Effector memory CD8-positive, alpha-beta T cell (primary cell): ENCODE measurements at regions not wholly inside any gene's neighbourhood (a gene's known extent, or its start where the extent isn't known, plus 50 kb on each side); places are given as distances from the start of the nearest gene placed in this dataset.

Experiments
- ATAC-seq: fragments of 150-1000 bp; cut with Tn5 transposase; replicated peaks from 2 replicates; pipeline ENCODE4 v1.10.0; 2021; ENCODE audit warnings: mild to moderate bottlenecking, moderate library complexity
- DNase-seq, 3 experiments: peaks; one replicate each; pipeline ENCODE4 v3.0.0; 2021
- H3K27ac Mint-ChIP-seq, 2 donors: one replicate each; pipeline ENCODE4 v1.8.0; 2022; ENCODE audit warnings: mild to moderate bottlenecking in 2 of 2, mixed read lengths in 2 of 2, moderate library complexity in 2 of 2
- H3K27me3 Mint-ChIP-seq, 2 donors: one replicate each; pipeline ENCODE4 v1.8.0; 2022; ENCODE audit warnings: mixed read lengths in 2 of 2
- H3K36me3 Mint-ChIP-seq: one replicate; pipeline ENCODE4 v1.8.0; 2022; ENCODE audit warnings: mild to moderate bottlenecking, moderate library complexity, mixed read lengths; ENCODE audit not compliant: insufficient read depth
- H3K4me1 Mint-ChIP-seq, 2 donors: one replicate each; pipeline ENCODE4 v1.8.0; 2022; ENCODE audit warnings: low read depth in 2 of 2, mixed read lengths in 2 of 2
- H3K4me3 Mint-ChIP-seq, 2 donors: one replicate each; pipeline ENCODE4 v1.8.0; 2022; ENCODE audit warnings: mild to moderate bottlenecking in 2 of 2, mixed read lengths in 2 of 2, moderate library complexity in 2 of 2
- H3K9me3 Mint-ChIP-seq, 2 donors: one replicate each; pipeline ENCODE4 v1.8.0; 2022; ENCODE audit warnings: mixed read lengths in 2 of 2

DNA sequence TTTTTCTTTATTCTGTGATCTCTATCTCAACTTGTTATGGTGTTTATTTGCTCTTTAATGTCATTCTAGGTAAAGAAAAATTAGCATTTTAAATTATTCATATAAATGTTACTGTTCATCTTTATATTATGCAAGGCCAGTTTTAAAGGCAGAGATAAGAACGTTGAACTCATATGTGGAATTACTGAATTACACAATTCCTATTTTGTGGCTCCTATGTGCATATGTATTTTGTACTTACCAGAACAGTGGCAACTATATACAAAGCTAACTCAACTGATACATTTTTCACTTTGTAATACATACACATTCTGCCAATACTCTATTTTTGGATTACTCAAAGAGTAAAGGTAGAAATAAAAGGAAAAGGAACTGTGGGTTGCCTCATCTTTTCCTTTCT, 533.2 kb upstream of the NR3C2 start:
- Mint-ChIP-seq H3K27me3 (no peaks in the 10 kb centered on the region), H3K27ac (no peak overlapping the region), H3K4me3 (no peak overlapping the region), H3K4me1 (no peaks in the 10 kb centered on the region), H3K9me3 (peaks cover 9 to 12% of the 10 kb centered on the region in 2 donors), H3K36me3 (no peaks in the 10 kb centered on the region)
- DNase-seq (no peak), ATAC-seq (no peak)

DNA sequence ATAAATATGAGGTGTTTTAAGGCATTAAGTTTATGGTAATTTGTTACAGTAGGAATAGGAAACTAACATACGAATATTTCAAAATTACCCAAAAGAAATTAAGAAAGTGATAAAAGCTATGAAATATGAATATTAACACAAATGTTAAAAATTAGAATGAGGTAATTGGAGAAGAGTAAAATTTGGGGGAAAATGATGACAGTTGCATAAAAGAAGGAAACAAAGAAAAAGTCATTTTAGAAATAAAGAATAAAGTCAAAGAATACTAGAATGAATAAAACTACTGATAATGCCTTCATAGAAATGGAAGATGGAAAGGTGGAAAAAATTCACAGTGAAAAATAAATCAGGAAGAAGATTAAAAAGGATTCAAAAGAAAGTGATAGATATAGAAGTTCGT, 522.9 kb upstream of the NR3C2 start:
- H3K36me3 Mint-ChIP-seq, result no peaks in the 10 kb centered on the region
- H3K4me1 Mint-ChIP-seq, result no peaks in the 10 kb centered on the region
- H3K4me3 Mint-ChIP-seq, result no peak overlapping the region
- DNase-seq, result no peak
- no peak for ATAC-seq
- H3K27me3 Mint-ChIP-seq, result peaks cover 0 to 7% of the 10 kb centered on the region in 2 donors
- no peak overlapping the region for H3K27ac Mint-ChIP-seq
- H3K9me3 Mint-ChIP-seq, result peaks cover 0 to 3% of the 10 kb centered on the region in 2 donors

DNA sequence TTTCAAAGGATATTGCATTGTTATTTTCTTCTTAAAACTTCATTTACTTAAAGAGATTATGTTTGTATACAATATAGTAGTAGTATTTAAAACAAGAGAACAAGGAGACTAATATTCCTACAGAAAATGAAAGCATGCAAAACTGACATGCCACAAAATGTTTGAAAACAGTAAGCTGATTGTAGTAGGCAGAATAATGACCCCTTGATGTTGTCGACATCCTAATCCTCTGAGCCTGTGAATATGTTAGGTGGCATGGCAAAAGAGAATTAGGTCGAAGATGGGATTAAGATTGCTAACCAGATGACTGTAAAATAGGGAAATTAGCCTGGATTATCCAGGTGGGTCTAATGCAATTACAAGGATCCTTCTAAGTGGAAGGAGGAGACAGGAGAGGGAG, 522.2 kb upstream of the NR3C2 start:
- Mint-ChIP-seq H3K27ac (no peak overlapping the region), H3K27me3 (peaks cover 0 to 7% of the 10 kb centered on the region in 2 donors), H3K9me3 (peaks cover 0 to 3% of the 10 kb centered on the region in 2 donors), H3K4me1 (no peaks in the 10 kb centered on the region), H3K36me3 (no peaks in the 10 kb centered on the region), H3K4me3 (no peak overlapping the region)
- ATAC-seq (no peak), DNase-seq (no peak)

DNA sequence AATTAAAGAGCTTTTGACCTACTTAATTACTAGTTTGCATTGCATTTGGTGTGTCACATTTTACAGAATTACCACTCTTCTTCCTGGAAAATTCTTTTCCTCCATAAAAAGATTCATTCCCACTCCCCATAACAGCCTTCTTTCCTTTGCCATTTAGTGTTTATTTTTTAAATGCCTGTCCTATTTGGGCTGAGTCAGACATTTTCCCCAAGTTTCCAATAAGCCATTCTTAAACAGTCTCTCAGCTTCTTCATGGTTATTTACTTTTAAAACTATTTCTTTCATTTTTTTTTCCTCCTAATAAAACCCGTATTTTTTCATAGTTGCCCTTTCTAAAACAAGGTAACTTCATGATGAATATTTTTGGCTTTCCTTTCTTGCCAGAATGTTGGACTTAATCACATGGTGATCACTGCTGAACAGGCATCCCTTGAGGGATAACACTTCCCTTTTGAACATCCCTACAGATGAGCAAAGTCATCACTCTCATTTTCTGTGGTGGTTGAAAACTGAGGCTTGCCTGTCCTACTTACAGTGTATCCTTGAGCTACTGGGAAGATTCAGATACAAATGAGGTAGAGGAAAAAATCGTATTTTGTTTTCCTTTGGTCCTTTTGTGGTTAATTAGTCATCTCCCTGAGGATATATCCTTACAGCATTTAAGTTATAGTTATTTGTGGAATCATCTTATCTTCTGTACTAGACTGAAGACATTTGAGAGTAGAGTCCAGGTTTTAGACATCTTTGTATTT, 520.5 kb upstream of the NR3C2 start:
- peaks cover 0 to 3% of the 10 kb centered on the region in 2 donors for H3K9me3 Mint-ChIP-seq
- peaks cover 0 to 7% of the 10 kb centered on the region in 2 donors for H3K27me3 Mint-ChIP-seq
- ATAC-seq (no peak), DNase-seq (no peak)
- no peak overlapping the region for H3K4me3 Mint-ChIP-seq
- H3K27ac Mint-ChIP-seq, result no peak overlapping the region
- H3K4me1 Mint-ChIP-seq, result no peaks in the 10 kb centered on the region
- H3K36me3 Mint-ChIP-seq, result no peaks in the 10 kb centered on the region

DNA sequence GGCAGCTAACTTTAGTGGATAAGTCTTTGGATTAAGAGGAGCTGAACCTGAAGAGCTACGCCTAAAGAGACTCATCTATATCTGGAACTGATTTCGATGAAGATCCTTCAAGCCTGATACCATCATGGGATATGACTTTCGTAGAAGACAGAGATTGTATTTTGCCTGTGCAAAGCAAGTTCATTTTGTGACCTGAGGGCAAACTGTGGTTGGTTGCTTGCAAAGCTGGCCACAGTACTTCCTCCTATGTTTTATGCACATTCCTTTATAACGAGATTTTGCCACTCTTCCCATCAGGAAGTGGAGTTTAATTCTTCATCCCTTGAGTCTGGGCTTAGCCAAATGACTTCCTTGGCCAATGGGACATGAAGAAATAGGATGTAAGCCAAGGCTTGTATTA, 519.3 kb upstream of the NR3C2 start:
- Mint-ChIP-seq H3K36me3 (no peaks in the 10 kb centered on the region), H3K27me3 (peaks cover 0 to 7% of the 10 kb centered on the region in 2 donors), H3K27ac (no peak overlapping the region), H3K9me3 (peaks cover 0 to 3% of the 10 kb centered on the region in 2 donors), H3K4me1 (no peaks in the 10 kb centered on the region), H3K4me3 (no peak overlapping the region)
- no peak for ATAC-seq
- no peak for DNase-seq

DNA sequence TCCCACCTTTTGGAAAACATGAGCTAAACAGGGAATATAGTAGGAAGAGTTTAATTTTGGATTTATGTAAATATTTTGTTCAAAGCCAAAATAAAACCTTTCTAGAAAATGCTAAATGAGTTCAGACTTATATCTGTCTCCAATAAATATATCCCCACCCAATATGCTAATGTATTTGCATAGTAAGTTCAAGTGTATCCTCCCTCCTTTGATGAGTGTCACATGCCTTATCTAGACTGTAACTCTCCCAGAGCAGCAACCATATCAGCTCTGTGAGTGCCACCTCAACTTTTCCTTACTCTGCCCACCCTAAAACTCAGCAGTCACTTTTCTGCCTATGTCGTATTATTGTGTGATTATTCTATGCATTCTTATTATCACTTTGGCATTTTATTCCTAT, 516.1 kb upstream of the NR3C2 start:
- DNase-seq, result no peak
- no peaks in the 10 kb centered on the region for H3K9me3 Mint-ChIP-seq
- no peak overlapping the region for H3K4me3 Mint-ChIP-seq
- ATAC-seq, result no peak
- H3K4me1 Mint-ChIP-seq, result no peaks in the 10 kb centered on the region
- H3K27ac Mint-ChIP-seq, result no peak overlapping the region
- H3K36me3 Mint-ChIP-seq, result no peaks in the 10 kb centered on the region
- H3K27me3 Mint-ChIP-seq, result no peaks in the 10 kb centered on the region

DNA sequence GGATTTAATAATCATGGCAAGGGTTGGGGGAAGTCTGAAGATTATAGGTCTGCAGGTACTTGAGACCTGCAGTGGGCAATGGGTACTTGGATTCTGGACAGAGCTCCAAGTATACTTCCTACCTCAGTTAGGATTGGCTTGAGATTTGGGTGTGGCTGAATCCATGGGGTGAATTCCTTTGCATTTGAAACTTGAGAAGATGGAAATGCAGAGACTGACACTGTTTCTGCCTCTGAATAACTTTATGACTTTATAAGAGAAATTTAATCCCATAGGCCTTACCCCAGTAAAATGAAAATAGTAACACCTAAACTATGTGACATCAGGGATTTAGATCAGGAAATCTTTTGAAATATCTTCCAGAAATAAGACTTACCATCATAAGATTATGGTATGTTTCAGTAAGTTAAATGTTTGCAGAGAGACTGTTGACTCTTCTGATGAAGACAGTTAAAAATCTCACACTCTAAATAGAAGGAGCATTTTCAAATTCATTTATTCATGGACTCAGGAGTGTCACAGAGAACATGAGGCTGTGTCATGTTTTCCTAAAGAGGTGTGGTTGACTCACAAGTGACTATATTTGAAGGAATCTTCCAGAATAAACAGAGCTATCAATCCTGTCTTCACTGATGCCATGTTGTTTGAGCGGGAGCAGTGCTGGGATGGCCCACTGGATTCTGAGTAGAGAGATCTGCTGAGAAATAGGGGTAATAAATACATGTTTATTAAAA, 513.5 kb upstream of the NR3C2 start:
- DNase-seq (no peak), ATAC-seq (no peak)
- no peaks in the 10 kb centered on the region for H3K27me3 Mint-ChIP-seq
- H3K4me3 Mint-ChIP-seq, result no peak overlapping the region
- no peaks in the 10 kb centered on the region for H3K36me3 Mint-ChIP-seq
- no peaks in the 10 kb centered on the region for H3K4me1 Mint-ChIP-seq
- H3K9me3 Mint-ChIP-seq, result no peaks in the 10 kb centered on the region
- H3K27ac Mint-ChIP-seq, result no peak overlapping the region

DNA sequence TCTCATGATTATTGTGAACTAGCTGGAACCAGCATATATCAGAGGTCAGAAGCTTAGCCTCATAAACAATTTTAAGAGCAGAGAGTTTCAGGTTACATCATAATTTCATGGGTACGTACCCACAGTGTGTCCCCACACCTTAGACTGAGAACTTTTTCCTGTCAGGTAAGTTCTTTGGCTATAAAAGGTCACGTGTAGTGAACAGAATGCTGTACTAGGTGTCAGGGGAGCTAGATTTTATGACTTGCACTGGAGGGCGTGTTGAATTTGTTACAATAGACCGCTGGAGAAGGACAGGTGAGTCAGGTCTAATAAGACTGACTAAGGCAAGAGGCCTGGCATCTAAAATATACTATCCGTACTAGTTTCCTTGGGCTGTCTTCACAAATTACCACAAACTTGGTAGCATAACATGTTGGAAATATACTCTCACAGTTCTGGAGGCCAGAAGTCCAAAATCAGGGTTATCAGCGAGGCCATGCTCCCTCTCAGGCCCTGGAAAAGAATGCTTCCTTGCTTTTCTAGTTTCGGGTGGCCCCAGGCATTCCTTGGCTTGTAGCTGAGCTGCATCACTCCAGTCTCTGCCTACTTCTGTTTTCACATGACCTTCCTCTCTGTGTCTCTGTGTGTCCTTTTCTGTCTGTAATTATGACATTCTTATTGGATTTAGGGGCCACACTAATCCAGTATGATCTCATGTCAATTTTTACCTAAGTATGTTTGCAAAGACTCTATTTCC, 512.0 kb upstream of the NR3C2 start:
- Mint-ChIP-seq H3K9me3 (no peaks in the 10 kb centered on the region), H3K36me3 (no peaks in the 10 kb centered on the region), H3K27ac (no peak overlapping the region), H3K4me3 (no peak overlapping the region), H3K27me3 (no peaks in the 10 kb centered on the region), H3K4me1 (no peaks in the 10 kb centered on the region)
- no peak for ATAC-seq
- no peak for DNase-seq

DNA sequence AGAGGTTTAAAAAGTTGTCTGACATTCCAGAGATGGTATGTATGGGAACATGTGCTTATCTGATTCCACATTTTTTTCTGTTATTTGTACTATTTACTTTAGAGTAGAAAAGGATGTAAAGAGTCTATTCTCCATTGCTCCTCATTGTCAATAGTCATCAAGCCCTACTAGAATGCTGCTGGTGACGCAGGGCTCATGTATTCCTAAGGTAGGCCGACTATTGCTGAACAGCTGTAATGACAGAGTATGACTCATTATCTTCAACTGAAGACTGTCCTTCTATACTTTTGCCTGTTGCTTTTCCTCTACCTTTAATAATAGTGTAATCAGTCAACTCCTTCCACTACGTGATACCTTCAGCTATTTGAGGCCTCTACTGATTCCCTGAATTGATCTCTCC, 509.1 kb upstream of the NR3C2 start:
- Mint-ChIP-seq H3K9me3 (peaks cover 0 to 6% of the 10 kb centered on the region in 2 donors), H3K36me3 (no peaks in the 10 kb centered on the region), H3K27me3 (no peaks in the 10 kb centered on the region), H3K4me1 (no peaks in the 10 kb centered on the region), H3K4me3 (no peak overlapping the region), H3K27ac (no peak overlapping the region)
- DNase-seq (no peak), ATAC-seq (no peak)

DNA sequence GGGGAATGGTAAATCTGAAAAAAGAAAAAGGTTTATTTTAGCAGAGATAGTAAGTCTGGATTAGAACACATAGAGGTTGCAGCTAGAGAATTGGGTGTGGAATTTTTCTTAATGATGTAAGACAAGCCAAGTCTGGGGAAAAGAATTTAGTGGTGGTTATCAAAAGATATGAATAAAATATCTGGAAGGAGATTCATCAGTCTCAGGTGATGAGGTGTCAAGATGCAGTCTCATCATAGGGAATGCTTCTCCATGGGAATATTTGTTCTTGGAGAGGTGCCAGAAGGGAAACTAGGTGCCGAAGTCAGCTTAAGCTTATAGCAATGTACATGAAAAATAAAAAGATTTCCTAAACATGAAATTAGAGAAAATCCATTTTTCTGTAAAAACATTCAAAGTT, 504.1 kb upstream of the NR3C2 start:
- H3K9me3 Mint-ChIP-seq, result peaks cover 0 to 10% of the 10 kb centered on the region in 2 donors
- peaks cover 0 to 4% of the 10 kb centered on the region in 2 donors for H3K27me3 Mint-ChIP-seq
- H3K36me3 Mint-ChIP-seq, result no peaks in the 10 kb centered on the region
- ATAC-seq (no peak), DNase-seq (no peak)
- H3K4me1 Mint-ChIP-seq, result no peaks in the 10 kb centered on the region
- no peak overlapping the region for H3K4me3 Mint-ChIP-seq
- H3K27ac Mint-ChIP-seq, result no peak overlapping the region

DNA sequence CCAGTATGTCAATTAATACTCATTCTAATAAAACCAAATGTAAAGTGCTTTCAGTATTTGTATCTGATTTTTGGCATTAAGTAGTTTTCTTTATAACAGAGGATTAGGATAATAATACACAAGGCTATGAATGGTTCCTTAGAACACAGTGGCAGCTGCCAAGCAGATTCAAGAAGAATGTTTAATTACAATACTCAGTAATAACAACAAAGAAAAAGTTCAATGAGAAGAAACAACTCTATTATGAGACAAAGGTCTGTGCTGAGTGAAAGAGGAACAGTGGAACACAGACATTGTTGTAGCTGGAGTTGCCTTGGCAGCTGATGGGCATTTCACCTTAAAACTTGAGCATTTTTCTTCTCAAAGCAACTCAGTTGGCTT, 502.6 kb upstream of the NR3C2 start:
- H3K36me3 Mint-ChIP-seq, result no peaks in the 10 kb centered on the region
- no peak overlapping the region for H3K27ac Mint-ChIP-seq
- ATAC-seq, result no peak
- peaks cover 0 to 4% of the 10 kb centered on the region in 2 donors for H3K27me3 Mint-ChIP-seq
- peaks cover 0 to 10% of the 10 kb centered on the region in 2 donors for H3K9me3 Mint-ChIP-seq
- DNase-seq, result no peak
- no peaks in the 10 kb centered on the region for H3K4me1 Mint-ChIP-seq
- H3K4me3 Mint-ChIP-seq, result no peak overlapping the region

DNA sequence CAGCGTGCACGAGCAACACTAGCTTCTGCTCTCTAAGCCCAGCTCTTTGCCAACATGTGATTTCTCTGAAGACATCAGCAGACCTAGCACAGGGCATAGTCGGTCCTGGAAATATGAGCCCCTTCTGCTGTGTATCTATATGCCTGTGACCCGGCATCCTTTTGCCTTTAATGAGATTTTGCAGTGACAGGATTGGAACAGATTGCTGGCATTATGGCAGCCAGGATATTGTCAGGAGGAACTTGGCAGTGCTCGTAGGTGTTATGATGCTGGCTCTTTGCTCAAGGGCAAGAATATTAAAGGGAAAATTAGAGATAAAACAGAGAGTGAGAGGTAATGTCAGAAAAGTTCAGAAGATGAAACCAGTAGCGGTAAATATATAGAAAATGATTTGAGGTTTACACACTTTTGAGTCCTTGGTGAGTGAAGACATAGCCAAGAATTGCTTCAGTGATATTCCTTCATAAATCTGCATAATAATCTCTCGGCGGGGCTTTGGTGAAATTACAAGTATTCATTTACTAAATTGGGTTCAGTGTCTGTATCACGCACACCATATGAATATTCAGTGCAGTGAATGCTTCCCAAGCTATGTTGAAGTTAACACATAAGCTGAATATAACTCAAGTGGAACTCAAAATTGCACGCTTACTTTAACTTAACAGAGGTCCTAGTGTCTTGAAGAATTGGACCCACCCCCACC, 502.1 kb upstream of the NR3C2 start:
- Mint-ChIP-seq H3K36me3 (no peaks in the 10 kb centered on the region), H3K27me3 (peaks cover 0 to 4% of the 10 kb centered on the region in 2 donors), H3K27ac (no peak overlapping the region), H3K4me1 (no peaks in the 10 kb centered on the region), H3K9me3 (peaks cover 0 to 12% of the 10 kb centered on the region in 2 donors), H3K4me3 (no peak overlapping the region)
- ATAC-seq (no peak), DNase-seq (no peak)

DNA sequence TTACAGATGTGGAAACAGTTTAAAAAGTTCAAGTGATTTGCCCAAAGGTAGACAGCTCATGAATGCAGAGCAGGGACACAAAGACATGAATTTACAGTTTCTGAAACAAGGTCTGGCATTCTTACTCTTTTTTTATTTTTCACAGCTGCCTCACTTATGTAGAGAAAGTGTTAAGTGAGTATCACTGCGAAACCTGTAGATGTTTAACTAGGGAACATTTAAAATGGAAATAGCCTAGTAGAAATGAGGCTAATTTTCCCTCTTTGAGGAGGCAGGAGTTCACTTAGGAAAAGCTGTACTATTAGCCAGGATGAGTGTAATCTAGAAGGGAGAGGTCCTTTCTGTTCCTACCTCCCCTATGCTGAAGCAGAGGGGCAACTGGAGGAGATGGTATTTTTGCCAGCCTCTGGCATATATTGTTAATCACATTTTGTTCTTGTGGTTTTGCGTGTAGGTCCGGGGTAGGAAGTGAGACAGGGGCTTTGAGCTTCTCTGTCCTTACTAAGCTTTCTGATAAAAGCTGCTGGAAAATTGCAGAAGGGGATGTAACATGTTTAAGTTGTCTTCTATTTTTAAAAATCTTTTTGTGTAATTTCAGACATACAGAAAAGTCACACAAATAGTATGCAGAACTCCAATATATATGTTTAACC, 492.8 kb upstream of the NR3C2 start:
- DNase-seq, result no peak

More for the DNA sequence above, 492.8 kb upstream of the NR3C2 start:
- no peaks in the 10 kb centered on the region for H3K4me1 Mint-ChIP-seq
- peaks cover 15 to 17% of the 10 kb centered on the region in 2 donors for H3K9me3 Mint-ChIP-seq
- H3K27ac Mint-ChIP-seq, result no peak overlapping the region
- no peak for ATAC-seq
- no peak overlapping the region for H3K4me3 Mint-ChIP-seq
- H3K27me3 Mint-ChIP-seq, result no peaks in the 10 kb centered on the region
- no peaks in the 10 kb centered on the region for H3K36me3 Mint-ChIP-seq
